ENCODE measurements at regions not wholly inside any gene's neighbourhood (a gene's known extent, or its start where the extent isn't known, plus 50 kb on each side); places are given as distances from the start of the nearest gene placed in this dataset.
"Not testable (repeated sequence)": the region's sequence is repeated elsewhere in the genome, so short reads cannot be mapped to it uniquely, and the experiment has no call there.

GRCh38 chr5:1748271-1748670 lies 51.4 kb downstream of the MRPL36 start:
- DNase-seq: no peak

GRCh38 chr5:1747803-1748085 lies 51.9 kb downstream of the MRPL36 start:
- no peak for DNase-seq

GRCh38 chr5:1747079-1747802 lies 52.4 kb downstream of the MRPL36 start:
- no peak for DNase-seq

- no peak for DNase-seq
These were observed 53.1 kb downstream of the MRPL36 start for GRCh38 chr5:1746371-1747078.

GRCh38 chr5:1745796-1746370 lies 53.8 kb downstream of the MRPL36 start:
- DNase-seq: no peak

DNA sequence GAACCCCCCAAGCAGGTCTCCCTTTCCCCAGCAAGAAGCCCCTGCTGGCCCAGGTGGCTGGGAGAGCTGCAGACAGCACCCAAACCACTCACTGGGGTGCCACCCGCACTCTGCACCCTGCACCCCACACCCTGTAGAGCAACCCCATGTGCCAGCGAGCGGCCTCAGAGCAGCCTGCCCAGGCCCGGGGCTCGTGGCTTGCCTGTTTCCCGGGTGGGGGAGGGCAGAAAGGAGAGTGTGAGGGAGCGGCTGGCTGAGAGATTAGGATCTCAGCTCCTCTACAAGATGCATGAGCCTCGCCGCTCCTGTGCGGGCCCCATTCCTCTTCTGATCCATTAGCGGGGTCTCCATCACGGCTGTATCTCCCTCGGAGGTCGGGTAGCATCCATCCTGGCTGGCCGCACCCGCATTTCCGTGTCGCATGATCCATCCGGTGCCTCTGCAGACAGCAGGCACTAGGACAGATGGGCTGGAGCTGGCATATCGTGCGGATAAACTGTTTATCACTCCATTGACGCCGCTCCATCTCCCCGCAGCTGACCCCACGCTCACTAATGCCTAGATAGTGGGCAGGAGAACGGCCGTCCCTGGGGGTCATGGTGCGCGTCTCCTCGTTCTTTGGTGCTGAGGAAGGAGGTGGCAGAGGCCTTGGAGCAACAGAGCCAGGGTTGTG lies 54.4 kb downstream of the MRPL36 start:
- DNase-seq: no peak

- no peak for DNase-seq
These were observed 55.1 kb downstream of the MRPL36 start for GRCh38 chr5:1744393-1745122.

DNA sequence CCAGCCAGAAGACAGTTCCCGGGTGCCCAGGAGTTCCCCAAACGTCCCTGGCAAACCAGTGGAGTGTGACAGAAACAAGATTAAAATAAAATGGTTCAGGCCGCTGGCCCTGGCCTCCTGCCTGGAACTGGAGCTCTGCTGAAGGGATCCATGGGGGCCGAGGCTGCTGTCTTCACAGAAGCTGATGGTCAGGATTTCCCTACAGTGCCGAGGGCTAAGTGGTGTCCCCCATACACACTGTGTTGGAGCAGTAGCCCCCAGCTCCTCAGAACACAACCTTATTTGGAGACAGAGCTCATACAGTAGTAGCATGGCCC lies 55.9 kb downstream of the MRPL36 start:
- no peak for DNase-seq

- no peak for DNase-seq
These were observed 56.4 kb downstream of the MRPL36 start for GRCh38 chr5:1743061-1743768.

- peak; percentile 8 for DNase-seq
These were observed 61.7 kb downstream of the MRPL36 start for GRCh38 chr5:1737790-1738405.

DNA sequence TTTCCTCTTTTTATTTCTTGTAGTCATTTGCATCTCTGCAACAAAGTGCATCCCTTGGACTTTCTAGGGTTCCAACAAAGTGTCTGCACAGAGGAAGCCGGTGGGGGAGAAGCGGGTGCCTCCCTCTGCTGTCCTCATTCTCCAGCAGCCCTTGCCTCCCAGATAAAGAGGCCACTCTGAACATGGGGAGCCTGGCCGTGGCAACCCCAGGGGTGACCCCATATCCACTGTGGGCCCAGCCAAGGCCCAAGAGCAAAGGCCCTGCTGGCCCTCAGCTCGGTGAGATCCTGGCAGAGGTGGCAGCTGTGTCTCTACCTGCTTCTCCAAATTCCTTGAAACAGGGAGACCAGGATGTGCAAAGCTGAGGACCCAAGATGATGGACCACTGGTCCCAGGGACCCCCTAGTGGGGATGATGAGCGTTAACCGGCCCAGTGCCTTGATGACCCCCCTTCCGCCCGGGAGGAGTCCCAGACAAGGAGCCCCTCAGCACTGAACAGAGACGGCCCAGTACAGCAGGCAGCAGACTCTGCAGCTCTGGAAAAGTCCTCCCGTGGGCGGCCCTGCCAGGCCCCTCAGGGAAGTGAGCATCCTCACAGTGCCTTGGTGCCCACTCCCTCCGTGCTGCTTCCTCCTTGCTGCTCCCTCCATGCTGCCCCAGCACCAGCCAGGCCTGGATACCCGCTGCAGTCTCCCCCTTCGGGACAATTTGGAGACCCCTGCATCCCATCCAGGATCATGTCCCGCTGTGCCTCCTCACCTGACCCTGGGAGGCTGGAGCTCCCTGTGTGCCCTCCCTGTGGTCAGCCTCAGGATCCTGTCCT lies 62.5 kb downstream of the MRPL36 start:
- no peak for DNase-seq

DNA sequence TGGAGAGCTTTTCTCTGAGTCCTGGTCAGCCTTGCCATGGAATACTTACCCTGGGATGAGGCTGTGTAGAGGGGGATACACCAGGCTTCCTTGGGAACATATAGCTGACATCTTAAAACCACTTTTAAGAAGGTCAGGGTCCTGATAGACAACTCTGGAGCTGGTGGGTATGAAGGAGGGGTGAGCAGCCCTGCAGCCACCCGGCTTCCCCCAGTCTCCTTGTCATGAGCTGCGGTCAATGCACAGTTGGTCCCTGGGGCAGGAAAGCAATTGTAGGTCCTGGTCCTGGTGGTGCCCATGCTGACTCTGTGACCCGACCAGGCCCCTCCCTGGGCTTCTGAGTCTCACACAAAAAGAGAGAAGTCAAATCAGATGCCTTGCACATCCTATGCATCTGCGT lies 63.6 kb downstream of the MRPL36 start:
- DNase-seq: no peak

DNA sequence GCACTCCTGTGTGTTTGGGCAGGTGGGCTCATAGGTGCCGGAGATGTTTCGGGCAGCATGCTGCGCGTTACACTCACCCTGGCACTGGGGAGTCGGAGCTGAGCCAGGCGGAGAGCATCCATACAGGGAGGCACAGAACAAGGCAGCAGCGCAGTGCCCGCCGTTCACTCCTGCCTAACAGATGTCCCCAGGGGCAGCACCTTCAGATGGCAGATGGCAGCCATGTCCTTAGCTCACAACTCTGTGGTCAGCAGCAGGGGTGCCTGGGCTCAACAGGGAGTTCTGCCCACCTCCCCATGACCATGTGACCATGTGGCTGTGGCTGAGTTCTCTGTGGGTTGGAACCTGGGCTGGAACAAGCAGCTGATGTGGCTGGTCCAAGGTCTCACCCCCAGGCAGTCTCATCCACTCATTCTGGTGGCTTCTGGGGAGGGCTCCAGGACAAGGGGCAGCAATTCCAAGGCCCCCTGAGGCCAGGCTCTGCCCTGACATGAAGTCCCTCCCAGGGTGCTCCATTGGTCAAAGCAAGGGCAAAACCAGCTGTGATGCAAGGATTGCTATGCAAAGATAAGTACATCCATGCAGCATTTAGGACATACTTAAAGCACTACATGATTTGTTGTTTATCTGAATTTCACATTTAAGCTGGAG lies 64.2 kb downstream of the MRPL36 start:
- DNase-seq: no peak

DNA sequence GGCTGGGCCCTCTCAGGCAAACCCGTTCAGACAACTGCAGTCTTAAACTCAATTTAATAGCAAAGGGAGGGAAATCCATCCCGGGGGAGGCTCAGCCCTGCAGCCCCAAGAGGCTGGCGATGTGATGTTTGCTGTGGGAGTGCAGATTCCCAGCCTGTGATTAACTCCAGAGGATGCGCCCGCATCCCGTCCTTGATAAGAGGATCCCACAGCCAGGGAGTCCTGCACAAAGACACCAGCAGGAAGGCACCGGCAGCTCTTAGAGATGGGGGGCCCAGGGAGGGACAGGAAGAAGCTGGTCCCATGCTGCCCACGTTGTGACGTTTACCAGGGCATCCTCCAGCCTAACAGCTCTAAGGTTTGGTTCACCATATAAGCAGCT lies 64.7 kb downstream of the MRPL36 start:
- no peak for DNase-seq

GRCh38 chr5:1734271-1734907 lies 65.2 kb downstream of the MRPL36 start:
- DNase-seq: no peak

- no peak for DNase-seq
These were observed 66.3 kb downstream of the MRPL36 start for GRCh38 chr5:1733369-1733768.

GRCh38 chr5:1732945-1733344 lies 66.7 kb downstream of the MRPL36 start:
- DNase-seq: no peak

GRCh38 chr5:1732238-1732941 lies 67.2 kb downstream of the MRPL36 start:
- no peak for DNase-seq

- DNase-seq: not testable (repeated sequence)
These were observed 67.8 kb downstream of the MRPL36 start for GRCh38 chr5:1731855-1732237.
